Mucosa of descending colon (tissue), 3 donors: ENCODE measurements at regions not wholly inside any gene's neighbourhood (a gene's known extent, or its start where the extent isn't known, plus 50 kb on each side); places are given as distances from the start of the nearest gene placed in this dataset.
"Not testable (repeated sequence)": the region's sequence is repeated elsewhere in the genome, so short reads cannot be mapped to it uniquely, and the experiment has no call there.

ENCODE experiments used
- ATAC-seq: fragments of 200-7000 bp; cut with Tn5 transposase; one replicate; pipeline ENCODE4 v1.9.1; 2020; ENCODE audit warnings: mild to moderate bottlenecking, moderate library complexity
- DNase-seq, 3 donors: peaks; one replicate each; pipeline ENCODE4 v3.0.0-alpha.2; 2020
- H3K36me3 ChIP-seq: fragments of 200-600 bp; one replicate; pipeline ENCODE4 v1.8.0; 2021; ENCODE audit warnings: low read depth, mild to moderate bottlenecking
- H3K4me1 ChIP-seq: fragments of 200-600 bp; one replicate; pipeline ENCODE4 v1.8.0; 2021; ENCODE audit warnings: low read depth, mild to moderate bottlenecking
- H3K4me3 ChIP-seq: fragments of 200-600 bp; one replicate; pipeline ENCODE4 v1.8.0; 2021; ENCODE audit warnings: mild to moderate bottlenecking
- H3K9me3 ChIP-seq: fragments of 200-600 bp; one replicate; pipeline ENCODE4 v1.8.0; 2021; ENCODE audit warnings: mild to moderate bottlenecking
- intact Hi-C, 2 donors: fragments of 100-400 bp; cut with DNase I in 1 of 2; cut with micrococcal nuclease in 1 of 2; formaldehyde crosslinking; loops; one replicate each; pipeline versions ENCODE4 v1.11.0 to v1.11.1; 2022; cut with DNase I, micrococcal nuclease
- TF ChIP-seq, protein P1 (sequence below): fragments of 200-600 bp; IDR thresholded peaks from one replicate; pipeline ENCODE4 v1.8.0; 2022; ENCODE audit warnings: antibody characterized with exemption, mild to moderate bottlenecking
- donor health status: DM: no; HTN: no; CAD: no; lungs with moderate emphysema.
- donor health status: DM: no; HTN: no; CAD: no.
- donor health status: DM: no; HTN: yes; CAD: no.

DNA sequence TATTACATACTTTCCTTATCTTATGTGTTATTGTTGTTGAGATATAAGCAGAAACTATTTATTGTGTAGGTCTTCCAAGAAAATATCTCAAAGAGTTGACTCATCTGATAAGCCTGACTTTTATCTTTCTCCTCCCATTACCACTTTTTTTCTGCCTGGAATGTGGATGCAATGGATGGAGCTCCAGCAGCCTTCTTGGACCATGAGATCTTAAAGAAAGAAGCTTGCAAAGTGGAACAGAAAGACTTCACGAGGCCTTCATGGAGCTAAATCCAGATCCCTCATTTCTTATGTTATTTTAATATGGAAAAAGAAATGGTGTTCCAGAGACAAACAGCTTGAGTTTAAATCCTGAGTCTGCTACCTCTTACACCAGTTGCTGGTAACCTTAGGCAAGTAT lies 237.6 kb upstream of the FOXF1 start:
- no peaks in the 10 kb centered on the region for H3K4me1 ChIP-seq
- TF ChIP-seq, protein P1, sequence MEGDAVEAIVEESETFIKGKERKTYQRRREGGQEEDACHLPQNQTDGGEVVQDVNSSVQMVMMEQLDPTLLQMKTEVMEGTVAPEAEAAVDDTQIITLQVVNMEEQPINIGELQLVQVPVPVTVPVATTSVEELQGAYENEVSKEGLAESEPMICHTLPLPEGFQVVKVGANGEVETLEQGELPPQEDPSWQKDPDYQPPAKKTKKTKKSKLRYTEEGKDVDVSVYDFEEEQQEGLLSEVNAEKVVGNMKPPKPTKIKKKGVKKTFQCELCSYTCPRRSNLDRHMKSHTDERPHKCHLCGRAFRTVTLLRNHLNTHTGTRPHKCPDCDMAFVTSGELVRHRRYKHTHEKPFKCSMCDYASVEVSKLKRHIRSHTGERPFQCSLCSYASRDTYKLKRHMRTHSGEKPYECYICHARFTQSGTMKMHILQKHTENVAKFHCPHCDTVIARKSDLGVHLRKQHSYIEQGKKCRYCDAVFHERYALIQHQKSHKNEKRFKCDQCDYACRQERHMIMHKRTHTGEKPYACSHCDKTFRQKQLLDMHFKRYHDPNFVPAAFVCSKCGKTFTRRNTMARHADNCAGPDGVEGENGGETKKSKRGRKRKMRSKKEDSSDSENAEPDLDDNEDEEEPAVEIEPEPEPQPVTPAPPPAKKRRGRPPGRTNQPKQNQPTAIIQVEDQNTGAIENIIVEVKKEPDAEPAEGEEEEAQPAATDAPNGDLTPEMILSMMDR: no peak
- no peaks in the 10 kb centered on the region for H3K9me3 ChIP-seq
- intact Hi-C loops: no loop called here
- ATAC-seq (no peak), DNase-seq (no peak)
- no peaks in the 10 kb centered on the region for H3K36me3 ChIP-seq
- no peak overlapping the region for H3K4me3 ChIP-seq

DNA sequence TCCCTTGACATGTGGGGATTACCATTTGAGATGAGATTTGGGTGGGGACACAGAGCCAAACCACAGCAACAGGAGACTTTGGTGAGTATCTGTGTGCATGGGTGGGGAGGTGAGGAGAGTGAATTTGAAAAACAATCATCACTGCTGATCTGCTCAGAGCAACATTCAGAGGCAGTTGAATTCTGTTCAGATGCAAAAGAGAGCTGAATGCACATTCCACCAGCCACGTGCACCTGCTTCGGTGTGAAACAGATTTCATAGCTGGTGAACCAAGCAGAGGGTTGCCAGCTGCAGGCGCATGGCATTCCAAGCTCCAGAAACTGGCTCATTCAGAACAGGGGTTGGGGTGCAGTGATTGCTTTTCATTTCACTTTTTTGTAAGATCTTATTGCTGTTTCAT lies 233.1 kb upstream of the FOXF1 start:
- TF ChIP-seq, protein P1: no peak
- DNase-seq (no peak), ATAC-seq (no peak)
- Histone ChIP-seq H3K4me1 (no peaks in the 10 kb centered on the region), H3K36me3 (no peaks in the 10 kb centered on the region), H3K4me3 (no peak overlapping the region), H3K9me3 (no peaks in the 10 kb centered on the region)
- intact Hi-C loops: no loop called here

DNA sequence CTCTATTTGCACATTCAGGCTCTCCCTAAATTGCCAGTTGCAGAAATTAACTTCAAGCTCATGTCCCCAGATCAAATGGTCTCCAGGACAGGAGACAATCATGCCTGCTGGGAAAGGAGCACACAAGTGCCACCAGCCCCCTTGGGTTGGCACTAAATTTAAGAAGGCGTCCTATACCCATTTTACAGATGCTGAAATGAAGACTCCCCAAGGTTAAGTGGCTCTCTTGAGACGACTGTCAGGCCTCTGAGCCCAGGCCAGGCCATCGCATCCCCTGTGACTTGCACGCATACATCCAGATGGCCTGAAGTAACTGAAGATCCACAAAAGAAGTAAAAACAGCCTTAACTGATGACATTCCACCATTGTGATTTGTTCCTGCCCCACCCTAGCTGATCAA lies 232.5 kb upstream of the FOXF1 start:
- H3K36me3 ChIP-seq, intact Hi-C loops, DNase-seq, H3K4me3 ChIP-seq, ATAC-seq, H3K4me1 ChIP-seq, H3K9me3 ChIP-seq: not testable (repeated sequence)

DNA sequence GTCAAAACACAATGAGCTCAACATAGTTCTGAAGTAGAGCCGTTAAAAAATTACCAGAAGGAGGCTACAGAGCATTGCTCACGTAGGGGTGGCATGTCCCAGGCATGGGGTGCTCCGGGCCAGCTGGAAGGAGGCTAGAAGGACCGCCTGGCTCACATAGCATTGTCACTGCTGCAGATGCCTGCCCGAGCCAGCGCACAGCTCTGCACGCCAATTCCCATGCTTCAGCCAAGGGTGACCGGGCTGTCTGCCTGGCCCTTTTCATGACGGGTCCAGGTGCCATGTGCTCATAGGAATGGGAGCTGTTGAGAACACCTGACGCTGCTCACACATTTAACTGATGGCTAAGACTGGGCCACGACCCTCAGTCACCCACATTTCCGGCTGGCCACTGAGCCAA lies 228.9 kb upstream of the FOXF1 start:
- intact Hi-C loops: no loop called here
- no peak for ATAC-seq
- TF ChIP-seq, protein P1: no peak

DNA sequence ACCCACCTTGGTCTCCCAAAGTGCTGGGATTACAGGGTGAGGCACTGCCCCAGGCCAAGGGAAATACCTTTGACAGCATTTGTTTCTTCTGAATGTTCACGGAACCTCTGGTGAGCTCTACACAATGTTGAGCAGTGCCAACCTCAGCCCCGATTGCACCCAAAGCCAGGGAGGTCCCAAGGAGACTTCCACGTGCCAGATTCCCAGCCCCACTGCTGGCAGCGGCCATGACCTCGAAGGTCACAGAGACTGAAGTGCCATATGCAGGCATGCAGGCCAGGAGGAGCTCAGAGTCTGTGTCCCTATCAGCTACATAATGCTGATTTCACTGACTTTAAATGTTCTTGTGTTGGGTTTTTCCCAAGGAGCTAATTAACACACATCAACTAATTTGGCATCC lies 226.4 kb upstream of the FOXF1 start:
- H3K4me1 ChIP-seq: no peaks in the 10 kb centered on the region
- TF ChIP-seq, protein P1: no peak
- no peak for DNase-seq
- H3K9me3 ChIP-seq: no peaks in the 10 kb centered on the region
- H3K36me3 ChIP-seq: no peaks in the 10 kb centered on the region
- no peak for ATAC-seq
- no peak overlapping the region for H3K4me3 ChIP-seq
- intact Hi-C loops: no loop called here

More for the DNA sequence above, 228.9 kb upstream of the FOXF1 start:
- no peaks in the 10 kb centered on the region for H3K36me3 ChIP-seq
- no peaks in the 10 kb centered on the region for H3K9me3 ChIP-seq
- no peaks in the 10 kb centered on the region for H3K4me1 ChIP-seq
- DNase-seq: no peak
- H3K4me3 ChIP-seq: no peak overlapping the region

DNA sequence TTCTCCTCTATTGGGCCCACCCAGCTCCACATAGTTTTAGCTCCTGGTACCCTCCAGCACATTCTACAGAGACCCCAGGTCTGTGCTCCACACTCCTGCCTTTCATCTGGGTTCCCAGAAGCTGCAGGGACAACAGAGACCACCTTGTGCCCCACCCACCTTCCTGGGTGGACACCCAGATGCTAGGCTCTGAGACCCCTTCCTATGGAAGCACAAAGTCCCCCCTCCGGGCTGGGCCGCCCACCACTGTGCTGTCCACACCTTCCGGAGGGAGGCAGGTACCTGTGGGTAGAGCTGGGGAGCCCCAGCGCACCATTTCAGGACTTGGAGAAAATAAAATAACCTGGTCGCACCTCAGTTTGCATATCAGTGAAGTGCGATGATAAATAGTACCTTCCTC lies 224.9 kb upstream of the FOXF1 start:
- no peaks in the 10 kb centered on the region for H3K9me3 ChIP-seq
- ATAC-seq (no peak), DNase-seq (no peak)
- intact Hi-C loops: no loop called here
- TF ChIP-seq, protein P1: no peak
- H3K4me1 ChIP-seq: no peaks in the 10 kb centered on the region
- no peak overlapping the region for H3K4me3 ChIP-seq
- H3K36me3 ChIP-seq: no peaks in the 10 kb centered on the region
